ENCODE measurements at regions not wholly inside any gene's neighbourhood (a gene's known extent, or its start where the extent isn't known, plus 50 kb on each side); places are given as distances from the start of the nearest gene placed in this dataset.

DNA sequence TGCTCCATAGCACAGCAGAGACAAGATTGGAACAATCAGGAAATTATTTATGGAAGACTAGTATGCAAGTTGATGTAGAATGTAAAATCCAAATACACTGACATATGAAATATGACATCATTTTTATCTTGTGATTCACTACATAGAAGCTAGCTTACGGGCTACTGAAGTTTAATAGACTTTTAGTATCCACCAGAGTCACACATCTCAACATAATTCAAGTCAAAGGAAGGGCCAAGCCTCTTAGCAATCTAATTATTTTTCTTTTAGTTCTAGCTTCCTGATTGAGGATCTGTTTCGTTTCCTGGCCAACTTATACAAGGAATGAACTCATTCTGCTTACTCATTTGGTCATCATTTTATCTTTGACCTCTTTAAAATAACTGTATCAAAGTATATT lies 234.4 kb upstream of the CHRM3 start (continued):
- TF ChIP-seq, protein P1, sequence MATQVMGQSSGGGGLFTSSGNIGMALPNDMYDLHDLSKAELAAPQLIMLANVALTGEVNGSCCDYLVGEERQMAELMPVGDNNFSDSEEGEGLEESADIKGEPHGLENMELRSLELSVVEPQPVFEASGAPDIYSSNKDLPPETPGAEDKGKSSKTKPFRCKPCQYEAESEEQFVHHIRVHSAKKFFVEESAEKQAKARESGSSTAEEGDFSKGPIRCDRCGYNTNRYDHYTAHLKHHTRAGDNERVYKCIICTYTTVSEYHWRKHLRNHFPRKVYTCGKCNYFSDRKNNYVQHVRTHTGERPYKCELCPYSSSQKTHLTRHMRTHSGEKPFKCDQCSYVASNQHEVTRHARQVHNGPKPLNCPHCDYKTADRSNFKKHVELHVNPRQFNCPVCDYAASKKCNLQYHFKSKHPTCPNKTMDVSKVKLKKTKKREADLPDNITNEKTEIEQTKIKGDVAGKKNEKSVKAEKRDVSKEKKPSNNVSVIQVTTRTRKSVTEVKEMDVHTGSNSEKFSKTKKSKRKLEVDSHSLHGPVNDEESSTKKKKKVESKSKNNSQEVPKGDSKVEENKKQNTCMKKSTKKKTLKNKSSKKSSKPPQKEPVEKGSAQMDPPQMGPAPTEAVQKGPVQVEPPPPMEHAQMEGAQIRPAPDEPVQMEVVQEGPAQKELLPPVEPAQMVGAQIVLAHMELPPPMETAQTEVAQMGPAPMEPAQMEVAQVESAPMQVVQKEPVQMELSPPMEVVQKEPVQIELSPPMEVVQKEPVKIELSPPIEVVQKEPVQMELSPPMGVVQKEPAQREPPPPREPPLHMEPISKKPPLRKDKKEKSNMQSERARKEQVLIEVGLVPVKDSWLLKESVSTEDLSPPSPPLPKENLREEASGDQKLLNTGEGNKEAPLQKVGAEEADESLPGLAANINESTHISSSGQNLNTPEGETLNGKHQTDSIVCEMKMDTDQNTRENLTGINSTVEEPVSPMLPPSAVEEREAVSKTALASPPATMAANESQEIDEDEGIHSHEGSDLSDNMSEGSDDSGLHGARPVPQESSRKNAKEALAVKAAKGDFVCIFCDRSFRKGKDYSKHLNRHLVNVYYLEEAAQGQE (IDR thresholded peaks at IDR 0.05): no peak
- no peak for TF ChIP-seq TAF1 (conservative IDR thresholded peaks at IDR 0.05)
- no peak for TF ChIP-seq FOXA1 (IDR thresholded peaks at IDR 0.05)
- TF ChIP-seq YY1 (IDR thresholded peaks at IDR 0.05): no peak
- TF ChIP-seq GABPA (IDR thresholded peaks at IDR 0.05 in 1 of 2, conservative IDR thresholded peaks at IDR 0.05 in 1 of 2): no peak
- TF ChIP-seq HNF4G (IDR thresholded peaks at IDR 0.05): no peak
- TF ChIP-seq, protein P2, sequence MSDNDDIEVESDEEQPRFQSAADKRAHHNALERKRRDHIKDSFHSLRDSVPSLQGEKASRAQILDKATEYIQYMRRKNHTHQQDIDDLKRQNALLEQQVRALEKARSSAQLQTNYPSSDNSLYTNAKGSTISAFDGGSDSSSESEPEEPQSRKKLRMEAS (IDR thresholded peaks at IDR 0.05): no peak

DNA sequence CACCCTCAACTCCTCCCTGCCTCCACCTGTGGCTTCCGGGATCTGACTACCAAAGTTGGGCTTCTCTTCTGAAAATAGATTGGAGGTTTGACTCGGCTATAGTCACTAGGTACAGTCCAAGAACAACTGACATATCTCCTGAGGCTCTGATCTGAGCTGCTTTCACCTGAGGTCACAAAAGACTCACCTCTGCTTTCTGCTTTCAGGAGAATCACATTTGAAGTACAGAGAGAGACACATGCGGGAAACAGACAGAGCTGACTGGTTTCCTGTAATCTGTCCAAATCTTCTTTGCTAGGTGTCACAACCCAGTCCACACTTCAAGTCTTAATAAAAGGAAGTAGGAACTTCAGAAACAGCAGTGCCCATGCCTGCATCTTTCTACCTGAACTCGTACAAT lies 245.4 kb upstream of the CHRM3 start:
- no peaks in the 10 kb centered on the region for H3K4me1 ChIP-seq (ENCODE audit: control insufficient read depth in 4 of 4, insufficient read depth in 4 of 4, low read length in 3 of 4)
- 83% methylated on average over 4 of the region's 4 CpGs for WGBS
- no peak overlapping the region for H3K27ac ChIP-seq (ENCODE audit: low read depth in 1 of 2, low read length in 2 of 2)
- H3K27me3 ChIP-seq (ENCODE audit: control insufficient read depth in 4 of 4, insufficient read depth in 4 of 4, low read length in 3 of 4): no peaks in the 10 kb centered on the region
- TF ChIP-seq RAD21 (IDR thresholded peaks at IDR 0.05) (no peak), TAF1 (conservative IDR thresholded peaks at IDR 0.05) (no peak), GABPA (IDR thresholded peaks at IDR 0.05 in 1 of 2, conservative IDR thresholded peaks at IDR 0.05 in 1 of 2) (no peak), JUND (IDR thresholded peaks at IDR 0.05) (no peak), NR2F2 (IDR thresholded peaks at IDR 0.05) (no peak), FOXA2 (IDR thresholded peaks at IDR 0.05) (no peak), EGR1 (IDR thresholded peaks at IDR 0.05; ENCODE audit: low read depth in 2 of 2) (no peak), SP1 (IDR thresholded peaks at IDR 0.05) (no peak), HNF4A (conservative IDR thresholded peaks at IDR 0.05) (no peak)
- TF ChIP-seq, protein P3, sequence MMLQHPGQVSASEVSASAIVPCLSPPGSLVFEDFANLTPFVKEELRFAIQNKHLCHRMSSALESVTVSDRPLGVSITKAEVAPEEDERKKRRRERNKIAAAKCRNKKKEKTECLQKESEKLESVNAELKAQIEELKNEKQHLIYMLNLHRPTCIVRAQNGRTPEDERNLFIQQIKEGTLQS (IDR thresholded peaks at IDR 0.05): no peak
- TF ChIP-seq, protein P1 (IDR thresholded peaks at IDR 0.05): no peak
- TF ChIP-seq, protein P2 (IDR thresholded peaks at IDR 0.05): no peak
- TF ChIP-seq, protein P4, sequence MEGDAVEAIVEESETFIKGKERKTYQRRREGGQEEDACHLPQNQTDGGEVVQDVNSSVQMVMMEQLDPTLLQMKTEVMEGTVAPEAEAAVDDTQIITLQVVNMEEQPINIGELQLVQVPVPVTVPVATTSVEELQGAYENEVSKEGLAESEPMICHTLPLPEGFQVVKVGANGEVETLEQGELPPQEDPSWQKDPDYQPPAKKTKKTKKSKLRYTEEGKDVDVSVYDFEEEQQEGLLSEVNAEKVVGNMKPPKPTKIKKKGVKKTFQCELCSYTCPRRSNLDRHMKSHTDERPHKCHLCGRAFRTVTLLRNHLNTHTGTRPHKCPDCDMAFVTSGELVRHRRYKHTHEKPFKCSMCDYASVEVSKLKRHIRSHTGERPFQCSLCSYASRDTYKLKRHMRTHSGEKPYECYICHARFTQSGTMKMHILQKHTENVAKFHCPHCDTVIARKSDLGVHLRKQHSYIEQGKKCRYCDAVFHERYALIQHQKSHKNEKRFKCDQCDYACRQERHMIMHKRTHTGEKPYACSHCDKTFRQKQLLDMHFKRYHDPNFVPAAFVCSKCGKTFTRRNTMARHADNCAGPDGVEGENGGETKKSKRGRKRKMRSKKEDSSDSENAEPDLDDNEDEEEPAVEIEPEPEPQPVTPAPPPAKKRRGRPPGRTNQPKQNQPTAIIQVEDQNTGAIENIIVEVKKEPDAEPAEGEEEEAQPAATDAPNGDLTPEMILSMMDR (IDR thresholded peaks at IDR 0.05; ENCODE audit: low read depth, low read length, missing input control): no peak
- TF ChIP-seq, protein P5, sequence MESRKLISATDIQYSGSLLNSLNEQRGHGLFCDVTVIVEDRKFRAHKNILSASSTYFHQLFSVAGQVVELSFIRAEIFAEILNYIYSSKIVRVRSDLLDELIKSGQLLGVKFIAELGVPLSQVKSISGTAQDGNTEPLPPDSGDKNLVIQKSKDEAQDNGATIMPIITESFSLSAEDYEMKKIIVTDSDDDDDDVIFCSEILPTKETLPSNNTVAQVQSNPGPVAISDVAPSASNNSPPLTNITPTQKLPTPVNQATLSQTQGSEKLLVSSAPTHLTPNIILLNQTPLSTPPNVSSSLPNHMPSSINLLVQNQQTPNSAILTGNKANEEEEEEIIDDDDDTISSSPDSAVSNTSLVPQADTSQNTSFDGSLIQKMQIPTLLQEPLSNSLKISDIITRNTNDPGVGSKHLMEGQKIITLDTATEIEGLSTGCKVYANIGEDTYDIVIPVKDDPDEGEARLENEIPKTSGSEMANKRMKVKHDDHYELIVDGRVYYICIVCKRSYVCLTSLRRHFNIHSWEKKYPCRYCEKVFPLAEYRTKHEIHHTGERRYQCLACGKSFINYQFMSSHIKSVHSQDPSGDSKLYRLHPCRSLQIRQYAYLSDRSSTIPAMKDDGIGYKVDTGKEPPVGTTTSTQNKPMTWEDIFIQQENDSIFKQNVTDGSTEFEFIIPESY (IDR thresholded peaks at IDR 0.05): no peak
- DNase-seq (ENCODE audit: low spot score): no peak
- H3K36me3 ChIP-seq (ENCODE audit: control insufficient read depth in 4 of 4, insufficient read depth in 3 of 4, low read depth in 1 of 4, low read length in 3 of 4): no peaks in the 10 kb centered on the region
- H3K9me3 ChIP-seq (ENCODE audit: control insufficient read depth in 4 of 4, low read length in 3 of 4): peaks cover 0 to 5% (median 0%) of the 10 kb centered on the region in 4 donors
- no peak overlapping the region for H3K4me3 ChIP-seq (ENCODE audit: low read depth in 1 of 3, low read length in 3 of 3)
- H3K9ac ChIP-seq (ENCODE audit: low read depth in 1 of 2, low read length in 2 of 2): no peak overlapping the region
